IPS DF 4.7 (cell line): ENCODE measurements at regions not wholly inside any gene's neighbourhood (a gene's known extent, or its start where the extent isn't known, plus 50 kb on each side); places are given as distances from the start of the nearest gene placed in this dataset.

ENCODE experiments used
- DNase-seq: peaks from one replicate; pipeline ENCODE4 v3.0.0-alpha.2; 2013; ENCODE audit warnings: low spot score; ENCODE audit errors: extremely low read depth

- peak; percentile 44 for DNase-seq
Observed at GRCh38 chr14:98888927-98889835, 382.8 kb downstream of the BCL11B start.

- DNase-seq: no peak
Observed at GRCh38 chr14:98889836-98890185, 382.2 kb downstream of the BCL11B start.

GRCh38 chr14:98890556-98891340, 381.2 kb downstream of the BCL11B start:
- no peak for DNase-seq

- DNase-seq: no peak
Observed at GRCh38 chr14:98893675-98894074, 378.3 kb downstream of the BCL11B start.

- no peak for DNase-seq
Observed at GRCh38 chr14:98894600-98894999, 377.4 kb downstream of the BCL11B start.

- no peak for DNase-seq
Observed at GRCh38 chr14:98896449-98896848, 375.5 kb downstream of the BCL11B start.

- no peak for DNase-seq
Observed at GRCh38 chr14:98897605-98898309, 374.2 kb downstream of the BCL11B start.

- no peak for DNase-seq
Observed at GRCh38 chr14:98899441-98899840, 372.6 kb downstream of the BCL11B start.

- no peak for DNase-seq
Observed at GRCh38 chr14:98900236-98900635, 371.8 kb downstream of the BCL11B start.

GRCh38 chr14:98900798-98901197, 371.2 kb downstream of the BCL11B start:
- no peak for DNase-seq

GRCh38 chr14:98901511-98902205, 370.3 kb downstream of the BCL11B start:
- no peak for DNase-seq

- DNase-seq: no peak
Observed at GRCh38 chr14:98903371-98903770, 368.6 kb downstream of the BCL11B start.

- DNase-seq: no peak
Observed at GRCh38 chr14:98904677-98905076, 367.3 kb downstream of the BCL11B start.

- DNase-seq: no peak
Observed at GRCh38 chr14:98906123-98906995, 365.6 kb downstream of the BCL11B start.

- DNase-seq: no peak
Observed at GRCh38 chr14:98907271-98907670, 364.7 kb downstream of the BCL11B start.

GRCh38 chr14:98908050-98908449, 363.9 kb downstream of the BCL11B start:
- DNase-seq: no peak

GRCh38 chr14:98909251-98909944, 362.6 kb downstream of the BCL11B start:
- DNase-seq: no peak

- DNase-seq: no peak
Observed at GRCh38 chr14:98910061-98910460, 361.9 kb downstream of the BCL11B start.

GRCh38 chr14:98912655-98913054, 359.3 kb downstream of the BCL11B start:
- DNase-seq: no peak
